HEK293T (cell line): ENCODE measurements at regions not wholly inside any gene's neighbourhood (a gene's known extent, or its start where the extent isn't known, plus 50 kb on each side); places are given as distances from the start of the nearest gene placed in this dataset.

ENCODE experiments used
- CTCF ChIA-PET: fragments of 350-600 bp; formaldehyde crosslinking; extraction: SDS; loops from one replicate; lab custom pipeline; 2021; ENCODE audit warnings: antibody characterized with exemption, inconsistent platforms; lab: Yijun Ruan, JAX
- POLR2A ChIA-PET: fragments of 350-600 bp; formaldehyde crosslinking; extraction: SDS; loops from one replicate; lab custom pipeline; 2020; ENCODE audit warnings: antibody characterized with exemption, inconsistent platforms; lab: Yijun Ruan, JAX
- DNase-seq: peaks from one replicate; pipeline ENCODE4 v3.0.0; 2012; ENCODE audit warnings: mixed read lengths; ENCODE audit errors: extremely low spot score
- ARNT ChIP-seq: fragments of 450-650 bp; IDR thresholded peaks from 2 replicates; pipeline ENCODE4 v1.6.1; 2017; ENCODE audit warnings: mild to moderate bottlenecking
- BHLHE40 ChIP-seq: fragments of 450-650 bp; IDR thresholded peaks from 2 replicates; pipeline ENCODE4 v1.6.1; 2016; ENCODE audit warnings: mild to moderate bottlenecking, moderate library complexity, borderline replicate concordance
- CTBP1 ChIP-seq: fragments of 450-650 bp; IDR thresholded peaks from 2 replicates; pipeline ENCODE4 v1.6.1; 2016; ENCODE audit warnings: borderline replicate concordance
- ELF4 ChIP-seq: fragments of 450-650 bp; IDR thresholded peaks from 2 replicates; pipeline ENCODE4 v1.6.1; 2017; ENCODE audit warnings: antibody characterized with exemption
- FOXA1 ChIP-seq: fragments of 450-650 bp; IDR thresholded peaks from 2 replicates; pipeline ENCODE4 v1.6.1; 2016; ENCODE audit warnings: mild to moderate bottlenecking
- FOXK2 ChIP-seq: fragments of 450-650 bp; IDR thresholded peaks from 2 replicates; pipeline ENCODE4 v1.6.1; 2016; ENCODE audit warnings: mild to moderate bottlenecking
- FOXM1 ChIP-seq: fragments of 450-650 bp; IDR thresholded peaks from 2 replicates; pipeline ENCODE4 v1.6.1; 2017; ENCODE audit warnings: mild to moderate bottlenecking, borderline replicate concordance
- HDGF ChIP-seq: fragments of 450-650 bp; IDR thresholded peaks from 2 replicates; pipeline ENCODE4 v1.6.1; 2017; ENCODE audit warnings: antibody characterized with exemption, borderline replicate concordance
- L3MBTL2 ChIP-seq: fragments of 450-650 bp; conservative IDR thresholded peaks from 2 replicates; pipeline ENCODE4 v1.6.1; 2016; ENCODE audit warnings: mild to moderate bottlenecking
- LEF1 ChIP-seq: fragments of 450-650 bp; IDR thresholded peaks from 2 replicates; pipeline ENCODE4 v1.6.1; 2017; ENCODE audit warnings: mild to moderate bottlenecking, borderline replicate concordance
- NFRKB ChIP-seq: fragments of 450-650 bp; IDR thresholded peaks from 2 replicates; pipeline ENCODE4 v1.6.1; 2016; ENCODE audit warnings: mild to moderate bottlenecking, moderate library complexity
- SP1 ChIP-seq: fragments of 450-650 bp; IDR thresholded peaks from 2 replicates; pipeline ENCODE4 v1.6.1; 2017
- SUZ12 ChIP-seq: fragments of 450-650 bp; IDR thresholded peaks from 2 replicates; pipeline ENCODE4 v1.6.1; 2016; ENCODE audit warnings: mild to moderate bottlenecking
- TARDBP ChIP-seq: fragments of 450-650 bp; IDR thresholded peaks from 2 replicates; pipeline ENCODE4 v1.6.1; 2016
- ZNF384 ChIP-seq: fragments of 450-650 bp; IDR thresholded peaks from 2 replicates; pipeline ENCODE4 v1.6.1; 2016
- TF ChIP-seq, protein P1 (sequence below): fragments of 450-650 bp; IDR thresholded peaks from 2 replicates; pipeline ENCODE4 v1.6.1; 2016

DNA sequence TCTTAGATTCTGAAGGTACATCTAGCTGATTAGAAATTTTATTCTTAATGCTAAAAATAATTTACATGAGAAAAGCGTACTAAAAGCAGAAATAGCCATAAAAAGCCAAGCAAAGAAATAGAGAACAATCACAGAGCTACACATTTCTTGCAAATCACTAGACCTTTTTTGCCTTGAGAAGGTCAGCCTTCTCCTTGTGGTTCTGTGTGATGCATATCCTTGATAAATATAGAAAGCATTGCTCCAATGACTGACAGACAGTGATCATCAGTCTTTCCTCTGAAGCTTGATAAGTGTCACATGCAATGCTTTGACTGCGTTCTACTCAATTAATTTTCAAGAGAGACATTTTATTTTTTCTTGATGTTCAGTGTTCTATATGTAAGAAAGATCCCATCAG is 226.9 kb downstream of the CEMIP2 start:
- DNase-seq: no peak
- CTCF ChIA-PET: no interaction called here
- POLR2A ChIA-PET: no interaction called here
- no peak for TF ChIP-seq TARDBP

DNA sequence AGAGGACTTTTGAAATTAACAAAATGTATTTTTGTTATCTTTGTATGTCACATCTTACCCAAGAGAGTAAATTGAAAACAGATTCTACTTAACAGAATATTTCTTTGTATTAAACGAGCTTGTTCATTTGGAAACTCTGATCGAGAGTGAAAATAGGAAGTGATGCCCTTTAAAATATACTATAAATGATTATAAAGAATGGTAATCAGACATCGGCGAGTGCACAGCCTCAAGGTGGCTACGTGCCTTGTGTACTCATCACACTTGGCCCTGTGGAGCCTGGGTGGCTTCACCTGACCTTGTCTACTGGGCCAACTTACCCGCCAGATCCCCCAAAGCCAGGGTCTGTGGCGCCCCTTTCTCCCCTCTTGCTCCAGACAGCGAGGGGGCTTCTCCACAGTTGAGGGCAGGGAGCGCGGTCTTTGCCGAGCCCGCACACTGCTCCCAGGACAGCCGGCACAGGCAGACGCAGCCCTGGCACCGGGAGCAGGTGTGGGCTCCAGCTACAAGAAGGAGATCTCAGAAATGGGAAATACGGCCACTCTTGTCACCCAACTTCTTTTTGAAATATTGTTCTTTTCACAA is 243.2 kb downstream of the CEMIP2 start:
- no peak for TF ChIP-seq FOXA1
- TF ChIP-seq, protein P1, sequence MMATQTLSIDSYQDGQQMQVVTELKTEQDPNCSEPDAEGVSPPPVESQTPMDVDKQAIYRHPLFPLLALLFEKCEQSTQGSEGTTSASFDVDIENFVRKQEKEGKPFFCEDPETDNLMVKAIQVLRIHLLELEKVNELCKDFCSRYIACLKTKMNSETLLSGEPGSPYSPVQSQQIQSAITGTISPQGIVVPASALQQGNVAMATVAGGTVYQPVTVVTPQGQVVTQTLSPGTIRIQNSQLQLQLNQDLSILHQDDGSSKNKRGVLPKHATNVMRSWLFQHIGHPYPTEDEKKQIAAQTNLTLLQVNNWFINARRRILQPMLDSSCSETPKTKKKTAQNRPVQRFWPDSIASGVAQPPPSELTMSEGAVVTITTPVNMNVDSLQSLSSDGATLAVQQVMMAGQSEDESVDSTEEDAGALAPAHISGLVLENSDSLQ: no peak
- TF ChIP-seq LEF1: no peak
- TF ChIP-seq NFRKB: no peak
- no peak for TF ChIP-seq BHLHE40
- no peak for TF ChIP-seq L3MBTL2
- TF ChIP-seq ELF4: no peak
- no peak for TF ChIP-seq ZNF384
- TF ChIP-seq FOXK2: no peak
- TF ChIP-seq HDGF: no peak
- TF ChIP-seq FOXM1: no peak
- TF ChIP-seq ARNT: no peak
- no peak for TF ChIP-seq SP1
- no peak for TF ChIP-seq SUZ12
- no peak for TF ChIP-seq CTBP1
- no peak for TF ChIP-seq TARDBP
- ChIA-PET POLR2A (no interaction called here), CTCF (no interaction called here)
- DNase-seq: no peak

DNA sequence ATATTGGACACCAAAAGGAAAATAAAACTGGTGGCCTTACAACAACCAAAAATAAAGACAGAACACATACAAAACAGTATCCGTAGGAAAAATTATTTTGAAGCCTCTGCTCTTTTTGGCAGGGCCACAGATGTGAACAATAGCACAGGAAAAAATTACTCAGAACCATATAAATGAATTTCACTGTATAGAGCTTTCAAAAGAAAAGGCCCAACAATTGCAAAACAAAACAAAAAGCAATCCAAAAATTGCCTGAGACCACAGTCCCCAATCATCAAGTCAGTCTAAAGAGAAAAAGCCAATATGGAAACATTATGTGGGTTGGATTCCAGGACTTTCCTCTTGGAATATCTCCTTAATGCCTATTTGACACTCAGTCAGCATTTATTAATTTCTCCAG is 243.8 kb downstream of the CEMIP2 start:
- no peak for TF ChIP-seq FOXM1
- no peak for TF ChIP-seq ZNF384
- TF ChIP-seq SP1: no peak
- TF ChIP-seq FOXK2: no peak
- TF ChIP-seq LEF1: no peak
- ChIA-PET CTCF (no interaction called here), POLR2A (no interaction called here)
- DNase-seq: no peak

DNA sequence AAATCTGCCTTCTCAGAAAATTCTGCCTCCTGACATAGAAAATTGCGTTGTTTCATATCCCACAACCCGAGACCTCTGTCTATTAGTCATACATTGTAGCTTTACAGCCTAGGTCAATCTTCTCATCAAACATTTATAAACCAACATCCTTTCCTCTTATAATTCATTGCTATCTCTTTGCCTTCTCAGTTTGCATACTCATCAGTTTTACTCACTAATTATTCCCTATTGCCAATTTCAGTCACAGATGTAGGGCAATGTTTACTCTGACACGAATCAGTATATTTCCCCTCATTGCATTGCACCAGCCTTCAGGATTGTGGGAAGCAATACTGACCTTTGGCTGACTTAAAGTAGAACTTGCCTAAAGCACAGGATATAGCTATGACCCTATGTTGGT is 247.2 kb downstream of the CEMIP2 start:
- ChIA-PET POLR2A (no interaction called here), CTCF (no interaction called here)
- no peak for DNase-seq
- no peak for TF ChIP-seq TARDBP
- no peak for TF ChIP-seq L3MBTL2
- TF ChIP-seq SUZ12: no peak
- TF ChIP-seq, protein P1: no peak
- no peak for TF ChIP-seq FOXA1
- no peak for TF ChIP-seq ARNT
- TF ChIP-seq LEF1: no peak
- no peak for TF ChIP-seq ZNF384
- no peak for TF ChIP-seq FOXK2
- TF ChIP-seq CTBP1: no peak
- no peak for TF ChIP-seq BHLHE40
- TF ChIP-seq HDGF: no peak
- TF ChIP-seq SP1: no peak
- no peak for TF ChIP-seq NFRKB
- no peak for TF ChIP-seq ELF4
- TF ChIP-seq FOXM1: no peak

DNA sequence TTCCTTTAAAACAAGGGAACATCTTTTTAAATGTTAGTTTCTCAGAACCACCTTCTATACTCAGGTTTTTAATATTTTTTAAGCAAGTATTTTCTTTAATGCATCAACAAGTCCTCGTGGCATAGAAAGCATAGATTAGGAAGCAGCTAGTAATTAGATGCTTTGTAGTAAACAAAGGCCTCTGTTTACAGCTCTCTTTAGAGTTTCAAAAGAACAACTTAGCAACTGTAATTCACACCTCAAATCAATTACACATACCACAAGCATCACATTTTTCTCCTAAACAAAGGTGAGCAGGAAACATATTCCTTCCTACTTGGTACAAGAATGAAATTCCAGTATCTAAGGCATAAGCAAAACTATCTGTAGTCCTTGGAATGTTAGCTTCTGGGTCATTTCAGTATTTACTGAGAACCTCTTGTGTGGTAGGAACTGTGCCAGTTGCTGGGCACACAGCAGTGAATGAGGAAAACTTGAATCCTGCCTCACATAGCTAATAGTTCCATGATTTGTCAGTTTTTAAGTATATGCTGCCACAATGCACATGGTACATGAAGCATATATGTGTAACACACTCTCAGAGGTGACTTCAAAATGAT is 249.1 kb downstream of the CEMIP2 start:
- ChIA-PET CTCF (no interaction called here), POLR2A (no interaction called here)

DNA sequence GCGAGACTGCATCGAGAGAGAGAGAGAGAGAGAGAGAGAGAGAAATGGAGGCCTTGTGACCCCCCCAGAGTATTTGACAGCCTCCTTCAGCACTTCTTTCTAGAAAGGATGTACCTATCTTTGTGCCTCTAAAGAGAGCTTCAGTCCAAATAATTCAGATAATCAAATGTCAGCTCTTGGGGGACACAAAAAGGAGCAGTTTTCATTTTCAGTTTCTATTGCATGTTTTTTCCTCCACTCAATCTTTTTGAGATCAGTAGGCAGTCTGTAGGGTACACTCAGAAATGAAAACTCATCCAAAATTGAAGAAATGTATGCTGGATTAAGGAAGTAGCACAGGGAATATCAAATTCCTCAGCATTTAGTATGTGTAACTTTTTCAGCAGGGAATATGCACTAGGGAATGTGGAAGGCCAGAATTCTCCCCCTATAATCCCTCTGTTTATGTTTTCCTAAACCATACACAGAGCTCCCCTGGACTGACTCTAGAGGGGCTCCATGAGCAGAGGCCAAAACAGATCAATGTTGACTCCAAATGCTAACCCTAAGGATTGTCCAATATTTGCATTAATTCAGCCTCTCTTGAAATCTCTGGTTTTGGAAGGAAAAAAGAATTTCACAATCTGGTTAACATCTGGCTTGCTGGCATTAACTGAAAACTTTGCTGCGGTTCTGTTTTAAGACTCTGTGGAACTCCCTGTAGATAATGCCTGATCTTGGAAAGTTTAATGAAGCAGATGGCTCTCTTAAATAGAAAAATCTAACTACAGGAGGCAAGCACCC is 250.1 kb downstream of the CEMIP2 start:
- DNase-seq: no peak
- ChIA-PET POLR2A (no interaction called here), CTCF (interaction anchor here (0.6 kb wide), 1 partner anchor 27 kb away, joined by 3 read pairs; no protein-coding TSS in a partner anchor)
- TF ChIP-seq SUZ12 (no peak), FOXM1 (no peak), ZNF384 (no peak), FOXK2 (no peak), FOXA1 (no peak), ARNT (no peak), CTBP1 (no peak), HDGF (no peak), LEF1 (no peak), ELF4 (no peak), NFRKB (no peak), L3MBTL2 (no peak), TARDBP (no peak), SP1 (no peak), BHLHE40 (no peak)
- TF ChIP-seq, protein P1: no peak

More for the DNA sequence above, 249.1 kb downstream of the CEMIP2 start:
- TF ChIP-seq SP1: no peak
- TF ChIP-seq SUZ12: no peak
- no peak for TF ChIP-seq BHLHE40
- no peak for TF ChIP-seq TARDBP
- TF ChIP-seq ELF4: no peak
- TF ChIP-seq, protein P1: no peak
- TF ChIP-seq ZNF384: no peak
- no peak for TF ChIP-seq FOXM1
- TF ChIP-seq CTBP1: no peak
- no peak for DNase-seq
